Astrocyte of the hippocampus (primary cell): ENCODE measurements at regions not wholly inside any gene's neighbourhood (a gene's known extent, or its start where the extent isn't known, plus 50 kb on each side); places are given as distances from the start of the nearest gene placed in this dataset.
"Not testable (repeated sequence)": the region's sequence is repeated elsewhere in the genome, so short reads cannot be mapped to it uniquely, and the experiment has no call there.

Experiments used
- DNase-seq: peaks from one replicate; pipeline ENCODE4 v3.0.0; 2011; ENCODE audit warnings: low read depth, low spot score

- peak; percentile 15 for DNase-seq
Observed at GRCh38 chr6:18527836-18528743, 140.9 kb downstream of the RNF144B start.

GRCh38 chr6:18530201-18530600 is 143.1 kb downstream of the RNF144B start:
- DNase-seq, result no peak

- no peak for DNase-seq
Observed at GRCh38 chr6:18532139-18532538, 145.0 kb downstream of the RNF144B start.

GRCh38 chr6:18533793-18534192 is 146.6 kb downstream of the RNF144B start:
- DNase-seq, result no peak

- DNase-seq, result peak; percentile 2
Observed at GRCh38 chr6:18536591-18537055, 149.5 kb downstream of the RNF144B start.

GRCh38 chr6:18538315-18538714 is 151.2 kb downstream of the RNF144B start:
- DNase-seq, result no peak

GRCh38 chr6:18543051-18543450 is 155.9 kb downstream of the RNF144B start:
- no peak for DNase-seq

GRCh38 chr6:18545142-18545541 is 158.0 kb downstream of the RNF144B start:
- not testable (repeated sequence) for DNase-seq

GRCh38 chr6:18545726-18546125 is 158.6 kb downstream of the RNF144B start:
- no peak for DNase-seq

GRCh38 chr6:18550119-18550518 is 163.0 kb downstream of the RNF144B start:
- DNase-seq, result no peak

- DNase-seq, result peak; percentile 78
Observed at GRCh38 chr6:18551228-18551627, 164.1 kb downstream of the RNF144B start.

GRCh38 chr6:18555750-18556149 is 168.6 kb downstream of the RNF144B start:
- DNase-seq, result no peak

GRCh38 chr6:18561037-18561750 is 174.0 kb downstream of the RNF144B start:
- no peak for DNase-seq

- DNase-seq, result no peak
Observed at GRCh38 chr6:18562726-18563125, 175.6 kb downstream of the RNF144B start.

- no peak for DNase-seq
Observed at GRCh38 chr6:18564775-18565174, 177.6 kb downstream of the RNF144B start.

GRCh38 chr6:18565231-18565630 is 178.1 kb downstream of the RNF144B start:
- no peak for DNase-seq

- no peak for DNase-seq
Observed at GRCh38 chr6:18567380-18567779, 180.2 kb downstream of the RNF144B start.

GRCh38 chr6:18577491-18577890 is 190.3 kb downstream of the RNF144B start:
- DNase-seq, result no peak

GRCh38 chr6:18579166-18579565 is 192.0 kb downstream of the RNF144B start:
- DNase-seq, result no peak

- no peak for DNase-seq
Observed at GRCh38 chr6:18579869-18580268, 192.7 kb downstream of the RNF144B start.

- no peak for DNase-seq
Observed at GRCh38 chr6:18584372-18584771, 197.2 kb downstream of the RNF144B start.

GRCh38 chr6:18585032-18585573 is 198.0 kb downstream of the RNF144B start:
- peak; percentile 74 for DNase-seq
